Pancreas (tissue), 10 donors: ENCODE measurements at regions not wholly inside any gene's neighbourhood (a gene's known extent, or its start where the extent isn't known, plus 50 kb on each side); places are given as distances from the start of the nearest gene placed in this dataset.
A peak's percentile ranks its signal among the peaks of the same experiment; 100 is the strongest.

Source experiments
- ATAC-seq, 4 donors: fragments of 200-7000 bp; cut with Tn5 transposase; one replicate each; pipeline versions ENCODE4 v1.8.0 to v1.9.1; 2020; ENCODE audit warnings: mild to moderate bottlenecking in 4 of 4, moderate library complexity in 4 of 4
- DNase-seq, 6 donors: peaks; one replicate each; pipeline ENCODE4 v3.0.0-alpha.2; 2020
- FAIRE-seq: peaks from 2 replicates; lab custom pipeline; 2012; peaks lifted over from hg19 to GRCh38; lab: Jason Lieb, UNC
- H3K27ac ChIP-seq, 4 donors: fragments of 200-600 bp; sonication (generic); 1 replicate in 3 of 4; 2 replicates in 1 of 4; pipeline versions ENCODE4 v1.5.0 to v1.8.0; 2020
- H3K27me3 ChIP-seq, 4 donors: fragments of 200-600 bp; one replicate each; pipeline ENCODE4 v1.8.0; 2021
- H3K36me3 ChIP-seq, 3 donors: fragments of 200-600 bp; sonication (generic) in 1 of 3; one replicate each; pipeline versions ENCODE4 v1.5.0 to v1.8.0; 2020 to 2021
- H3K4me1 ChIP-seq, 3 donors: fragments of 200-600 bp; one replicate each; pipeline ENCODE4 v1.8.0; 2021
- H3K4me3 ChIP-seq, 4 donors: fragments of 200-600 bp; sonication (generic) in 2 of 4; one replicate each; pipeline versions ENCODE4 v1.5.0 to v1.8.0; 2020 to 2021
- H3K9me3 ChIP-seq, 4 donors: fragments of 200-600 bp; one replicate each; pipeline ENCODE4 v1.8.0; 2021
- CTCF ChIP-seq, 4 donors: fragments of 200-600 bp; sonication (generic) in 3 of 4; IDR thresholded peaks; one replicate each; pipeline versions ENCODE4 v1.5.0 to v1.8.0; 2021; ENCODE audit warnings: antibody characterized with exemption in 4 of 4
- WGBS, 2 donors: extraction: QIAGEN DNeasy Blood & Tissue Kit; methylation state at CpG; one replicate each; pipeline ENCODE4 v1.1.7; 2013; 5-methylcytosine and 5-hydroxymethylcytosine counted together
- intact Hi-C, 3 donors: fragments of 100-400 bp; cut with DNase I; formaldehyde crosslinking; loops; one replicate each; pipeline versions ENCODE4 v1.11.1 to v1.14.2; 2022
- donor health status: healthy with polysubstance abuse.
- donor health status: DM: no; HTN: no; CAD: no; lungs with moderate emphysema.
- donor health status: DM: no; HTN: no; CAD: no.
- donor health status: control.
- donor health status: control.
- donor health status: Bipolar disorder and iron deficiency.
- donor health status: DM: yes; HTN: yes; CAD: no.
- donor health status: DM: no; HTN: no; CAD: no.
- donor health status: DM: no; HTN: no; CAD: no.
- donor health status: DM: yes; HTN: yes; CAD: no.

- no peaks in the 10 kb centered on the region for H3K36me3 ChIP-seq
- FAIRE-seq (no peak), ATAC-seq (no peak), DNase-seq (no peak)
- intact Hi-C loops, result no loop called here
- H3K4me1 ChIP-seq, result no peaks in the 10 kb centered on the region
- H3K4me3 ChIP-seq, result no peak overlapping the region
- no peak for TF ChIP-seq CTCF (IDR thresholded peaks at IDR 0.05)
- 63 to 67% methylated on average over 11 of the region's 11 CpGs for WGBS, 2 donors
- no peaks in the 10 kb centered on the region for H3K9me3 ChIP-seq
- H3K27ac ChIP-seq, result no peak overlapping the region
- peaks cover 0 to 5% (median 0%) of the 10 kb centered on the region in 4 donors for H3K27me3 ChIP-seq
Observed at GRCh38 chr12:13839365-13840336, 141.8 kb downstream of the GRIN2B start.

DNA sequence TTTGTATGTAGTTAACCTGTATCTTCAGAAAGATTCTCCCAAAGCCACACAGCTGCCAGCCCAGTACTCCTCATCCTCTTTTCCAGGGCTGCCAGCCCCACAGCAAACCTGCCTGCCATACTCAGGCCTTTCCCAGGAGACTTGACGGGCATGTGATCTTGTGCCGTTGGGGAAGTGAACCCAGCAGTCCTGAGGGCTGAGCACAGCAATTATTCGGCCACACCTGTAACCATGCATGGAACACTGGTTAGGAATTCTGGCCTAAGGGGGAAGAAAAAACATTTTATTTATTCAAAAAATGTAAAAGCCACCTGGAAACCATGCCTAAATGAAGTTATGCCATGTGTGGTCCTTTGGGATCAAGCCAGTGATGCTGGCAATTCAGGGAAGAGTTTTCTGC lies 145.3 kb downstream of the GRIN2B start:
- Histone ChIP-seq H3K4me1 (no peaks in the 10 kb centered on the region), H3K4me3 (no peak overlapping the region), H3K9me3 (no peaks in the 10 kb centered on the region), H3K36me3 (no peaks in the 10 kb centered on the region), H3K27ac (no peak overlapping the region), H3K27me3 (no peaks in the 10 kb centered on the region)
- intact Hi-C loops, result no loop called here
- no peak for TF ChIP-seq CTCF (IDR thresholded peaks at IDR 0.05)
- 61 to 72% methylated on average over 3 of the region's 3 CpGs for WGBS, 2 donors
- ATAC-seq (no peak), DNase-seq (peak in 1 of 6 donors; percentile 14), FAIRE-seq (no peak)

- no peak for DNase-seq
- Histone ChIP-seq H3K9me3 (no peaks in the 10 kb centered on the region), H3K4me1 (no peaks in the 10 kb centered on the region), H3K27ac (no peak overlapping the region), H3K4me3 (no peak overlapping the region), H3K27me3 (no peaks in the 10 kb centered on the region), H3K36me3 (no peaks in the 10 kb centered on the region)
- FAIRE-seq, result no peak
- intact Hi-C loops, result no loop called here
- TF ChIP-seq CTCF (IDR thresholded peaks at IDR 0.05), result no peak
- WGBS, 2 donors, result 95 to 100% methylated on average over 1 of the region's 1 CpG
- no peak for ATAC-seq
Observed at GRCh38 chr12:13835652-13836051, 145.8 kb downstream of the GRIN2B start.

DNA sequence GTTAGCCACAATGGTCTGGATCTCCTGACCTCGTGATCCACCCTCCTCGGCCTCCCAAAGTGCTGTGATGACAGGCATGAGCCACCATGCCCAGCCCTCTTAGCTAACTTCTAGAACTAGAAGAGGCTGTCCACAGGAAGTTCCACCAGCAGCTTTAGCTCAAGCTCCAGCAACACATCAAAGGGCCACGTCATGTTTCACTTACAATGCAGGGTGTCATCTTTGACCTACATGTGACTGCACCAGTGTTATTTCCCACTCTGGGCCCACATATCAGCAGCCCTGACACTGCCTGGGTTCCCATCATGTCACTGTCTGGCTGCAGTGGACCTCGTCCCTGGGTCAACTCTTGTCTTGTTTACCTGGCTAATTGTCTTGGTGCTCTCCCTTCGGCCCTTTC lies 147.2 kb downstream of the GRIN2B start:
- no peaks in the 10 kb centered on the region for H3K9me3 ChIP-seq

More for the DNA sequence above, 147.2 kb downstream of the GRIN2B start:
- no peak for TF ChIP-seq CTCF (IDR thresholded peaks at IDR 0.05)
- no peak overlapping the region for H3K4me3 ChIP-seq
- intact Hi-C loops, result no loop called here
- no peak for FAIRE-seq
- no peak overlapping the region for H3K27ac ChIP-seq
- no peaks in the 10 kb centered on the region for H3K36me3 ChIP-seq
- no peaks in the 10 kb centered on the region for H3K27me3 ChIP-seq
- WGBS, 2 donors, result 72 to 73% methylated on average over 5 of the region's 5 CpGs
- H3K4me1 ChIP-seq, result no peaks in the 10 kb centered on the region
- DNase-seq, result no peak
- no peak for ATAC-seq
